ENCODE measurements at regions not wholly inside any gene's neighbourhood (a gene's known extent, or its start where the extent isn't known, plus 50 kb on each side); places are given as distances from the start of the nearest gene placed in this dataset.
A peak's percentile ranks its signal among the peaks of the same experiment; 100 is the strongest.

- POLR2A ChIA-PET: no interaction called here
- no peak for DNase-seq
- 93% methylated on average over 2 of the region's 3 CpGs for WGBS (ENCODE audit: insufficient coverage)
These were observed 121.3 kb downstream of the MBL2 start for GRCh38 chr10:52651293-52651692.

GRCh38 chr10:52652431-52653262, 119.9 kb downstream of the MBL2 start:
- WGBS (ENCODE audit: insufficient coverage): 8% methylated on average over 4 of the region's 7 CpGs
- CTCF ChIA-PET: interaction anchor here (1.0 to 1.9 kb wide), 2 partner anchors 89 to 127 kb away, joined by 3 to 5 read pairs; no protein-coding TSS in a partner anchor
- Histone ChIP-seq H3K4me3 (ENCODE audit: control insufficient read depth in 1 of 7, extremely low read depth in 1 of 7, insufficient read depth in 4 of 7, low read depth in 2 of 7, low read length in 6 of 7) (peak overlapping the region in 2 of 7 experiments; percentile 37), H3K27me3 (replicated peaks in 2 of 5; ENCODE audit: control insufficient read depth in 4 of 5, insufficient read depth in 5 of 5, low read length in 4 of 5) (peaks cover 0 to 10% (median 10%) of the 10 kb centered on the region in 5 experiments), H3K4me1 (ENCODE audit: control extremely low read depth in 1 of 4, control insufficient read depth in 4 of 4, insufficient read depth in 4 of 4, low read length in 3 of 4) (peaks cover 7 to 15% (median 11%) of the 10 kb centered on the region in 4 experiments), H3K27ac (ENCODE audit: insufficient read depth in 1 of 2, low read depth in 1 of 2, low read length in 2 of 2, poor library complexity in 1 of 2, severe bottlenecking in 2 of 2) (no peak overlapping the region), H3K9me3 (ENCODE audit: control extremely low read depth in 1 of 5, control insufficient read depth in 4 of 5, insufficient read depth in 2 of 5, low read depth in 1 of 5, low read length in 4 of 5) (no peaks in the 10 kb centered on the region), H3K36me3 (ENCODE audit: control insufficient read depth in 4 of 4, insufficient read depth in 4 of 4, low read length in 3 of 4) (no peaks in the 10 kb centered on the region)
- DNase-seq: peak; percentile 38 to 62 (median 55)
- POLR2A ChIA-PET: interaction anchor here (0.7 kb wide), 1 partner anchor 31 kb away, joined by 3 read pairs; no protein-coding TSS in a partner anchor

More at GRCh38 chr10:52651293-52651692, 121.3 kb downstream of the MBL2 start:
- H3K4me1 ChIP-seq (ENCODE audit: control extremely low read depth in 1 of 4, control insufficient read depth in 4 of 4, insufficient read depth in 4 of 4, low read length in 3 of 4): peaks cover 7 to 15% (median 11%) of the 10 kb centered on the region in 4 experiments
- H3K4me3 ChIP-seq (ENCODE audit: control insufficient read depth in 1 of 7, extremely low read depth in 1 of 7, insufficient read depth in 4 of 7, low read depth in 2 of 7, low read length in 6 of 7): no peak overlapping the region
- no peaks in the 10 kb centered on the region for H3K36me3 ChIP-seq (ENCODE audit: control insufficient read depth in 4 of 4, insufficient read depth in 4 of 4, low read length in 3 of 4)
- no peak overlapping the region for H3K27ac ChIP-seq (ENCODE audit: insufficient read depth in 1 of 2, low read depth in 1 of 2, low read length in 2 of 2, poor library complexity in 1 of 2, severe bottlenecking in 2 of 2)
- CTCF ChIA-PET: interaction anchor here (1.9 kb wide), 1 partner anchor 129 kb away, joined by 5 read pairs; no protein-coding TSS in a partner anchor
- no peaks in the 10 kb centered on the region for H3K9me3 ChIP-seq (ENCODE audit: control extremely low read depth in 1 of 5, control insufficient read depth in 4 of 5, insufficient read depth in 2 of 5, low read depth in 1 of 5, low read length in 4 of 5)
- peaks cover 0 to 10% (median 10%) of the 10 kb centered on the region in 5 experiments for H3K27me3 ChIP-seq (replicated peaks in 2 of 5; ENCODE audit: control insufficient read depth in 4 of 5, insufficient read depth in 5 of 5, low read length in 4 of 5)

- no peak overlapping the region for H3K27ac ChIP-seq (ENCODE audit: insufficient read depth in 1 of 2, low read depth in 1 of 2, low read length in 2 of 2, poor library complexity in 1 of 2, severe bottlenecking in 2 of 2)
- peaks cover 7 to 15% (median 11%) of the 10 kb centered on the region in 4 experiments for H3K4me1 ChIP-seq (ENCODE audit: control extremely low read depth in 1 of 4, control insufficient read depth in 4 of 4, insufficient read depth in 4 of 4, low read length in 3 of 4)
- ChIA-PET CTCF (interaction anchor here (1.0 to 1.9 kb wide), 2 partner anchors 88 to 127 kb away, joined by 3 to 5 read pairs; no protein-coding TSS in a partner anchor), POLR2A (no interaction called here)
- H3K9me3 ChIP-seq (ENCODE audit: control extremely low read depth in 1 of 5, control insufficient read depth in 4 of 5, insufficient read depth in 2 of 5, low read depth in 1 of 5, low read length in 4 of 5): no peaks in the 10 kb centered on the region
- H3K36me3 ChIP-seq (ENCODE audit: control insufficient read depth in 4 of 4, insufficient read depth in 4 of 4, low read length in 3 of 4): no peaks in the 10 kb centered on the region
- WGBS (ENCODE audit: insufficient coverage): 87% methylated on average over 4 of the region's 5 CpGs
- peak overlapping the region in 2 of 7 experiments; percentile 37 for H3K4me3 ChIP-seq (ENCODE audit: control insufficient read depth in 1 of 7, extremely low read depth in 1 of 7, insufficient read depth in 4 of 7, low read depth in 2 of 7, low read length in 6 of 7)
- peaks cover 0 to 10% (median 8%) of the 10 kb centered on the region in 5 experiments for H3K27me3 ChIP-seq (replicated peaks in 2 of 5; ENCODE audit: control insufficient read depth in 4 of 5, insufficient read depth in 5 of 5, low read length in 4 of 5)
- no peak for DNase-seq
These were observed 119.2 kb downstream of the MBL2 start for GRCh38 chr10:52653263-52653909.

- 100% methylated on average over 1 of the region's 2 CpGs for WGBS (ENCODE audit: insufficient coverage)
- POLR2A ChIA-PET: no interaction called here
- peaks cover 0 to 10% (median 8%) of the 10 kb centered on the region in 5 experiments for H3K27me3 ChIP-seq (replicated peaks in 2 of 5; ENCODE audit: control insufficient read depth in 4 of 5, insufficient read depth in 5 of 5, low read length in 4 of 5)
- H3K9me3 ChIP-seq (ENCODE audit: control extremely low read depth in 1 of 5, control insufficient read depth in 4 of 5, insufficient read depth in 2 of 5, low read depth in 1 of 5, low read length in 4 of 5): no peaks in the 10 kb centered on the region
- no peak for DNase-seq
- CTCF ChIA-PET: interaction anchor here (2.5 kb wide), 1 partner anchor 9 kb away, joined by 10 read pairs; no protein-coding TSS in a partner anchor
- peaks cover 7 to 15% (median 11%) of the 10 kb centered on the region in 4 experiments for H3K4me1 ChIP-seq (ENCODE audit: control extremely low read depth in 1 of 4, control insufficient read depth in 4 of 4, insufficient read depth in 4 of 4, low read length in 3 of 4)
- H3K4me3 ChIP-seq (ENCODE audit: control insufficient read depth in 1 of 7, extremely low read depth in 1 of 7, insufficient read depth in 4 of 7, low read depth in 2 of 7, low read length in 6 of 7): no peak overlapping the region
- no peak overlapping the region for H3K27ac ChIP-seq (ENCODE audit: insufficient read depth in 1 of 2, low read depth in 1 of 2, low read length in 2 of 2, poor library complexity in 1 of 2, severe bottlenecking in 2 of 2)
- no peaks in the 10 kb centered on the region for H3K36me3 ChIP-seq (ENCODE audit: control insufficient read depth in 4 of 4, insufficient read depth in 4 of 4, low read length in 3 of 4)
These were observed 118.4 kb downstream of the MBL2 start for GRCh38 chr10:52654201-52654600.

- H3K4me3 ChIP-seq (ENCODE audit: control insufficient read depth in 1 of 7, extremely low read depth in 1 of 7, insufficient read depth in 4 of 7, low read depth in 2 of 7, low read length in 6 of 7): no peak overlapping the region
- no peaks in the 10 kb centered on the region for H3K36me3 ChIP-seq (ENCODE audit: control insufficient read depth in 4 of 4, insufficient read depth in 4 of 4, low read length in 3 of 4)
- H3K27me3 ChIP-seq (replicated peaks in 2 of 5; ENCODE audit: control insufficient read depth in 4 of 5, insufficient read depth in 5 of 5, low read length in 4 of 5): no peaks in the 10 kb centered on the region
- H3K9me3 ChIP-seq (ENCODE audit: control extremely low read depth in 1 of 5, control insufficient read depth in 4 of 5, insufficient read depth in 2 of 5, low read depth in 1 of 5, low read length in 4 of 5): peaks cover 0 to 1% (median 0%) of the 10 kb centered on the region in 5 experiments
- no peak overlapping the region for H3K27ac ChIP-seq (ENCODE audit: insufficient read depth in 1 of 2, low read depth in 1 of 2, low read length in 2 of 2, poor library complexity in 1 of 2, severe bottlenecking in 2 of 2)
- CTCF ChIA-PET: no interaction called here
- peaks cover under 1 to 4% (median 3%) of the 10 kb centered on the region in 4 experiments for H3K4me1 ChIP-seq (ENCODE audit: control extremely low read depth in 1 of 4, control insufficient read depth in 4 of 4, insufficient read depth in 4 of 4, low read length in 3 of 4)
- 100% methylated on average over 1 of the region's 3 CpGs for WGBS (ENCODE audit: insufficient coverage)
- POLR2A ChIA-PET: no interaction called here
- DNase-seq: no peak
These were observed 114.5 kb downstream of the MBL2 start for GRCh38 chr10:52658112-52658511.

- H3K4me3 ChIP-seq (ENCODE audit: control insufficient read depth in 1 of 7, extremely low read depth in 1 of 7, insufficient read depth in 4 of 7, low read depth in 2 of 7, low read length in 6 of 7): no peak overlapping the region
- CTCF ChIA-PET: interaction anchor here (0.8 kb wide), 1 partner anchor 82 kb away, joined by 3 read pairs; no protein-coding TSS in a partner anchor
- H3K27me3 ChIP-seq (replicated peaks in 2 of 5; ENCODE audit: control insufficient read depth in 4 of 5, insufficient read depth in 5 of 5, low read length in 4 of 5): no peaks in the 10 kb centered on the region
These were observed 113.5 kb downstream of the MBL2 start for GRCh38 chr10:52659085-52659484.

More at GRCh38 chr10:52659085-52659484, 113.5 kb downstream of the MBL2 start:
- no peak for DNase-seq
- Histone ChIP-seq H3K27ac (ENCODE audit: insufficient read depth in 1 of 2, low read depth in 1 of 2, low read length in 2 of 2, poor library complexity in 1 of 2, severe bottlenecking in 2 of 2) (no peak overlapping the region), H3K9me3 (ENCODE audit: control extremely low read depth in 1 of 5, control insufficient read depth in 4 of 5, insufficient read depth in 2 of 5, low read depth in 1 of 5, low read length in 4 of 5) (peaks cover 0 to 1% (median 0%) of the 10 kb centered on the region in 5 experiments), H3K4me1 (ENCODE audit: control extremely low read depth in 1 of 4, control insufficient read depth in 4 of 4, insufficient read depth in 4 of 4, low read length in 3 of 4) (no peaks in the 10 kb centered on the region), H3K36me3 (ENCODE audit: control insufficient read depth in 4 of 4, insufficient read depth in 4 of 4, low read length in 3 of 4) (no peaks in the 10 kb centered on the region)
- WGBS (ENCODE audit: insufficient coverage): no CpG with 5 or more reads among the region's 1 CpG
- POLR2A ChIA-PET: no interaction called here
